PFSK-1 (cell line): ENCODE measurements at regions not wholly inside any gene's neighbourhood (a gene's known extent, or its start where the extent isn't known, plus 50 kb on each side); places are given as distances from the start of the nearest gene placed in this dataset.

ENCODE experiments used
- POLR2AphosphoS5 ChIP-seq: IDR thresholded peaks from 2 replicates; pipeline ENCODE4 v1.6.1; 2012; ENCODE audit warnings: low read depth, mild to moderate bottlenecking, control low read depth, low read length, moderate library complexity
- REST ChIP-seq, 2 experiments: IDR thresholded peaks; 2 replicates each; pipeline versions ENCODE4 v1.6.1 to v1.8.0; 2011 to 2012; ENCODE audit warnings: low read depth in 2 of 2, low read length in 2 of 2, control low read depth in 1 of 2, inconsistent platforms in 1 of 2, mild to moderate bottlenecking in 1 of 2, moderate library complexity in 1 of 2; ENCODE audit not compliant: insufficient read depth in 1 of 2
- SIN3A ChIP-seq: IDR thresholded peaks from 2 replicates; pipeline ENCODE4 v1.6.1; 2012; ENCODE audit warnings: mild to moderate bottlenecking, low read length, moderate library complexity, borderline replicate concordance; ENCODE audit not compliant: insufficient read depth
- TAF1 ChIP-seq: IDR thresholded peaks from 2 replicates; pipeline ENCODE4 v1.6.1; 2012; ENCODE audit warnings: low read length, control low read depth, borderline replicate concordance; ENCODE audit not compliant: insufficient read depth

GRCh38 chr2:60676706-60677330 is 79.2 kb upstream of the PAPOLG start:
- no peak for TF ChIP-seq SIN3A
- TF ChIP-seq TAF1 = no peak
- TF ChIP-seq POLR2AphosphoS5 = no peak
- no peak for TF ChIP-seq REST (IDR thresholded peaks at IDR 0.05; ENCODE audit: insufficient read depth in 1 of 2, low read depth in 2 of 2, low read length in 2 of 2)
